Uterus (tissue), 2 donors: ENCODE measurements at regions not wholly inside any gene's neighbourhood (a gene's known extent, or its start where the extent isn't known, plus 50 kb on each side); places are given as distances from the start of the nearest gene placed in this dataset.

Experiments
- POLR2A ChIP-seq, 2 donors: fragments of 450-650 bp; IDR thresholded peaks; one replicate each; pipeline ENCODE4 v1.6.1; 2016; ENCODE audit warnings: antibody characterized with exemption in 2 of 2, mild to moderate bottlenecking in 1 of 2, moderate library complexity in 1 of 2
- TF ChIP-seq, protein P1 (sequence below), 4 experiments: fragments of 200-600 bp in 2 of 4; fragments of 450-650 bp in 2 of 4; sonication (generic) in 2 of 4; IDR thresholded peaks; one replicate each; pipeline ENCODE4 v1.5.1; 2016 to 2019; ENCODE audit warnings: antibody characterized with exemption in 4 of 4, mild to moderate bottlenecking in 2 of 4, moderate library complexity in 1 of 4

DNA sequence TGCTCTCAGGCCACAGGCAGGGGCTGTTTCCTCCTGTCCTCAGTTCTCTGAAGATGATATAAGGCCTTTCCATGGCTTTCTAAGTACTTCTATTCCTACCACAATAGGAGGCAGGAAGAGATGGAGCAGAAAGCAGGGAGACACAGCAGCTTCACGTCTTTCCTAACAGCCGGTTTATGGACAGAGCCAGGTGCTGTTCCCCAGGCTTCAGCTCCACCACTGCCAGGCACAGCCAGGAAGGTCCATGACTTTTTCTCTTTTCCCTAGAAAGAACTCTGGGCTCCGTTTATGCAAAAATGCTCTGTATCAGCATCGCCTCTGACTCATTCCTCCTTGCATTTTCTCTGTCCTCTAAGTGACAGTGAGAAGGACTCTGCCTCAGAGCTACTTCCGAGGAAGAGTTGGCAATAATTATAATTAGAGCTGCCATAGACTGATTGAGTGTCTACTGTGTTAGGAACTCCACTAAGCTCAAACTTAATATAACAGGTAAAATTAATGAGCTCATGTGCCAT lies 478.5 kb downstream of the RASEF start:
- TF ChIP-seq, protein P1, sequence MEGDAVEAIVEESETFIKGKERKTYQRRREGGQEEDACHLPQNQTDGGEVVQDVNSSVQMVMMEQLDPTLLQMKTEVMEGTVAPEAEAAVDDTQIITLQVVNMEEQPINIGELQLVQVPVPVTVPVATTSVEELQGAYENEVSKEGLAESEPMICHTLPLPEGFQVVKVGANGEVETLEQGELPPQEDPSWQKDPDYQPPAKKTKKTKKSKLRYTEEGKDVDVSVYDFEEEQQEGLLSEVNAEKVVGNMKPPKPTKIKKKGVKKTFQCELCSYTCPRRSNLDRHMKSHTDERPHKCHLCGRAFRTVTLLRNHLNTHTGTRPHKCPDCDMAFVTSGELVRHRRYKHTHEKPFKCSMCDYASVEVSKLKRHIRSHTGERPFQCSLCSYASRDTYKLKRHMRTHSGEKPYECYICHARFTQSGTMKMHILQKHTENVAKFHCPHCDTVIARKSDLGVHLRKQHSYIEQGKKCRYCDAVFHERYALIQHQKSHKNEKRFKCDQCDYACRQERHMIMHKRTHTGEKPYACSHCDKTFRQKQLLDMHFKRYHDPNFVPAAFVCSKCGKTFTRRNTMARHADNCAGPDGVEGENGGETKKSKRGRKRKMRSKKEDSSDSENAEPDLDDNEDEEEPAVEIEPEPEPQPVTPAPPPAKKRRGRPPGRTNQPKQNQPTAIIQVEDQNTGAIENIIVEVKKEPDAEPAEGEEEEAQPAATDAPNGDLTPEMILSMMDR (IDR thresholded peaks at IDR 0.05): no peak
- no peak for TF ChIP-seq POLR2A (IDR thresholded peaks at IDR 0.05)
